CD14-positive monocyte (primary cell): ENCODE measurements at regions not wholly inside any gene's neighbourhood (a gene's known extent, or its start where the extent isn't known, plus 50 kb on each side); places are given as distances from the start of the nearest gene placed in this dataset.
A peak's percentile ranks its signal among the peaks of the same experiment; 100 is the strongest.

Experiments used
- DNase-seq, 3 donors: peaks; one replicate each; pipeline ENCODE4 v3.0.0-alpha.2; 2011 to 2022
- H2AFZ ChIP-seq: 2 replicates; pipeline ENCODE4 v1.6.0; 2012; ENCODE audit warnings: mild to moderate bottlenecking, low read depth, low read length, inconsistent platforms; ENCODE audit not compliant: insufficient read depth, poor library complexity, severe bottlenecking
- H3K27ac ChIP-seq, 2 donors: 1 replicate in 1 of 2; 2 replicates in 1 of 2; pipeline ENCODE4 v1.5.1; 2012 to 2013; ENCODE audit warnings: low read length in 2 of 2, control low read depth in 1 of 2, inconsistent platforms in 1 of 2, low read depth in 1 of 2, mild to moderate bottlenecking in 1 of 2
- H3K27me3 ChIP-seq, 2 donors: one replicate each; pipeline versions ENCODE4 v1.6.0 to v1.6.1; 2011 to 2013; ENCODE audit warnings: low read length in 2 of 2; ENCODE audit not compliant: control insufficient read depth in 2 of 2, insufficient read depth in 2 of 2
- H3K36me3 ChIP-seq, 2 donors: replicated peaks in 1 of 2; 1 replicate in 1 of 2; 2 replicates in 1 of 2; pipeline versions ENCODE4 v1.5.1 to v1.6.1; 2012 to 2013; ENCODE audit warnings: low read length in 2 of 2, control low read depth in 1 of 2, inconsistent platforms in 1 of 2, mild to moderate bottlenecking in 1 of 2; ENCODE audit not compliant: insufficient read depth in 2 of 2, control insufficient read depth in 1 of 2
- H3K4me1 ChIP-seq, 2 donors: 1 replicate in 1 of 2; 2 replicates in 1 of 2; pipeline versions ENCODE4 v1.5.1 to v1.6.1; 2012 to 2013; ENCODE audit warnings: low read length in 2 of 2, control low read depth in 1 of 2, inconsistent platforms in 1 of 2, mild to moderate bottlenecking in 1 of 2, moderate library complexity in 1 of 2; ENCODE audit not compliant: insufficient read depth in 2 of 2, control insufficient read depth in 1 of 2
- H3K4me2 ChIP-seq: replicated peaks from 2 replicates; pipeline ENCODE3; 2012; ENCODE audit warnings: low read length, moderate library complexity, mild to moderate bottlenecking; ENCODE audit not compliant: poor library complexity, severe bottlenecking; ENCODE audit errors: extremely low read depth
- H3K4me3 ChIP-seq, 3 experiments: fragments of 200-600 bp in 1 of 3; sonication (generic) in 1 of 3; replicated peaks in 1 of 3; 1 replicate in 2 of 3; 2 replicates in 1 of 3; pipeline ENCODE4 v1.5.1; 2011 to 2013; ENCODE audit warnings: low read length in 3 of 3, mild to moderate bottlenecking in 3 of 3, control low read depth in 2 of 3, low read depth in 2 of 3, inconsistent platforms in 1 of 3, moderate library complexity in 1 of 3
- H3K79me2 ChIP-seq: 2 replicates; pipeline ENCODE4 v1.6.0; 2012; ENCODE audit warnings: mild to moderate bottlenecking, control low read depth, inconsistent platforms, low read length, moderate library complexity; ENCODE audit not compliant: insufficient read depth
- H3K9ac ChIP-seq: 2 replicates; pipeline ENCODE4 v1.6.0; 2017; ENCODE audit warnings: low read length, mild to moderate bottlenecking; ENCODE audit not compliant: insufficient read depth, poor library complexity, severe bottlenecking
- H3K9me3 ChIP-seq, 2 donors: replicated peaks in 1 of 2; 1 replicate in 1 of 2; 2 replicates in 1 of 2; pipeline versions ENCODE4 v1.5.1 to v1.6.1; 2012 to 2013; ENCODE audit warnings: low read length in 2 of 2, control low read depth in 1 of 2; ENCODE audit not compliant: control insufficient read depth in 1 of 2, insufficient read depth in 1 of 2
- H4K20me1 ChIP-seq: 2 replicates; pipeline ENCODE4 v1.6.0; 2012; ENCODE audit warnings: mild to moderate bottlenecking, low read length, control low read depth, moderate library complexity; ENCODE audit not compliant: insufficient read depth
- H3K27ac Mint-ChIP-seq, 7 donors: one replicate each; pipeline ENCODE4 v1.8.0; 2020; ENCODE audit warnings: mild to moderate bottlenecking in 7 of 7, mixed read lengths in 7 of 7, moderate library complexity in 6 of 7, inconsistent platforms in 2 of 7
- H3K27me3 Mint-ChIP-seq, 3 donors: one replicate each; pipeline ENCODE4 v1.8.0; 2021 to 2022; ENCODE audit warnings: low read depth in 3 of 3, mild to moderate bottlenecking in 3 of 3, mixed read lengths in 3 of 3, moderate library complexity in 3 of 3, inconsistent platforms in 1 of 3
- H3K36me3 Mint-ChIP-seq, 2 donors: one replicate each; pipeline ENCODE4 v1.8.0; 2020; ENCODE audit warnings: mixed read lengths in 2 of 2, inconsistent platforms in 1 of 2, mild to moderate bottlenecking in 1 of 2
- H3K4me1 Mint-ChIP-seq: one replicate; pipeline ENCODE4 v1.8.0; 2020; ENCODE audit warnings: mild to moderate bottlenecking, mixed read lengths
- H3K4me3 Mint-ChIP-seq, 2 donors: one replicate each; pipeline ENCODE4 v1.8.0; 2020; ENCODE audit warnings: mild to moderate bottlenecking in 2 of 2, mixed read lengths in 2 of 2, moderate library complexity in 1 of 2
- H3K9me3 Mint-ChIP-seq, 7 donors: one replicate each; pipeline ENCODE4 v1.8.0; 2020 to 2022; ENCODE audit warnings: mixed read lengths in 7 of 7, mild to moderate bottlenecking in 6 of 7, moderate library complexity in 6 of 7, inconsistent platforms in 2 of 7
- CTCF ChIP-seq: fragments of 200-600 bp; IDR thresholded peaks from one replicate; pipeline ENCODE4 v1.8.0; 2022; ENCODE audit warnings: antibody characterized with exemption, mild to moderate bottlenecking
- WGBS: methylation state at CpG from one replicate; pipeline ENCODE4 v1.1.5; 2013; ENCODE audit warnings: missing lambda C conversion rate; ENCODE audit not compliant: insufficient coverage; 5-methylcytosine and 5-hydroxymethylcytosine counted together
- intact Hi-C, 2 donors: fragments of 100-400 bp; cut with micrococcal nuclease; formaldehyde crosslinking; loops; one replicate each; pipeline versions ENCODE4 v1.15.0 to v1.15.1; 2023
- small RNA-seq: library from RNA; depleted of rRNA; stranded (forward); fragments of <200 nt; gene quantifications from one replicate; pipeline ENCODE3, GENCODE V24; 2012; ENCODE audit warnings: low read depth; ENCODE audit not compliant: insufficient read length

DNA sequence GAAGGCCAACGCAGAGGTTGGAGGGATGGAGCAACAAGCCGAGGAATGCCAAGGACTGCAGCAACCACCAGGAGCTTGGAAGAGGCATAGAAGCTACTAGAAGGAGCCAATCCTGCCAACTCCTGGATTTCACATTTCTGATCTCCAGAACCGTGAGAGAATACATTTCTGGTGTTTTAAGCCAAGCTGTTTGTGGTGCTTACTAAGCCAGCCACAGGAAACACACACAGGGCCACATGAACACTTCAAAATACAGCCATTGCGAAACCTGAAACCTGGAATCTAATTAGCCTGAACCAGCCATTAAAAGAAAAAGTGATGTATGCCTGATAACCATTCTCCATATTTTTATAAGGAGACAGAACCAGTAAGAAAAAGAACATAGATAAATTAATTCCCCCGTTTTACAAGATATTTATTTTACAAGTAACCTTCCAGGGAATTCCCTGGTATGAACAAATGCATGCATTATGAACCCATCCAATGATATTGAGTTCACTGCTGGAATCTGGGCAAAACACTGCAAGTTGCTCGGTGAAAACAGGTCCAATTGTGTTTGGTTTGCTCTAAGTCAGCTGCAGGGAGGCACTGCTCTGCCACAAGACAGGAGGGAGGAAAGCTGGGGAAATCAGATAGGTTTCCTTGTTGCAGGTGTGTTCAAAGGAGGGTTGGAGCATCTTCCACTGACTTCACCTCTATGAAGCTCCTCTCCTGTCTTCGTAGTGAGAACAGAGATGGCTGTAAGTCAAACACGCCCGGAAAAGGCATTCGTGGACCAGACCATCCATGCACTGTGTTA, 70.2 kb downstream of the ETS2 start:
- TF ChIP-seq CTCF, result no peak

More for the DNA sequence above, 70.2 kb downstream of the ETS2 start:
- Histone ChIP-seq H3K36me3 (no peaks in the 10 kb centered on the region), H3K9ac (no peak overlapping the region), H3K79me2 (no peaks in the 10 kb centered on the region), H3K4me1 (peaks cover 30 to 40% of the 10 kb centered on the region in 2 donors), H3K4me3 (no peak overlapping the region), H3K27me3 (no peaks in the 10 kb centered on the region), H3K4me2 (peak overlapping the region; percentile 27), H2AFZ (no peak overlapping the region), H4K20me1 (no peaks in the 10 kb centered on the region), H3K9me3 (no peaks in the 10 kb centered on the region), H3K27ac (peak overlapping the region; percentile 4 to 41)
- H3K9me3 Mint-ChIP-seq, result peaks cover 0 to 12% (median 3%) of the 10 kb centered on the region in 7 donors
- no peaks in the 10 kb centered on the region for H3K36me3 Mint-ChIP-seq
- no peaks in the 10 kb centered on the region for H3K27me3 Mint-ChIP-seq
- intact Hi-C loops, result no loop called here
- peak; percentile 6 to 52 (median 26) for DNase-seq
- 81% methylated on average over 7 of the region's 10 CpGs for WGBS
- peak overlapping the region in 3 of 7 donors; percentile 14 to 31 (median 18) for H3K27ac Mint-ChIP-seq
- peaks cover 41% of the 10 kb centered on the region for H3K4me1 Mint-ChIP-seq
- H3K4me3 Mint-ChIP-seq, result no peak overlapping the region

Small RNA genes in the stretch of these regions (small RNA-seq; reads per million reads assigned to genes)
- gene RF00091, result 1.2 reads per million
